ENCODE measurements at regions not wholly inside any gene's neighbourhood (a gene's known extent, or its start where the extent isn't known, plus 50 kb on each side); places are given as distances from the start of the nearest gene placed in this dataset.
"Not testable (repeated sequence)": the region's sequence is repeated elsewhere in the genome, so short reads cannot be mapped to it uniquely, and the experiment has no call there.

DNA sequence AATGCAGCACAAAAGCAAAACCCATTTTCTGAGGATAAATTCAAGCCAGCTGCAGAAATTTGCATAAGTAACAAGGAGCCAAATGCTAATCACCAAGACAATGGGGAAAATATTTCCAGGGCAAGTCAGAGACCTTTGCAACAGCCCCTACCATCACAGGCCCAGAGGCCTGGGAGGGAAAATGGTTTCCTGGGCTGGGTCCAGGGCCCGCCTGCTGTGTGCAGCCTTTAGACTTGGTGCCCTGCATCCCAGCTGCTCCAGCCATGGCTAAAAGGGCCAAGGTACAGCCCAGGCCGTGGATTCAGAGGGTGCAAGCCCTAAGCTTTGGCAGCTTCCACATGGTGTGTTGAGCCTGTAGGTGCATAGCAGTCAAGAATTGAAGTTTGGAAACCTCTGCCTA lies 309.5 kb upstream of the SGCG start:
- no peak for DNase-seq

DNA sequence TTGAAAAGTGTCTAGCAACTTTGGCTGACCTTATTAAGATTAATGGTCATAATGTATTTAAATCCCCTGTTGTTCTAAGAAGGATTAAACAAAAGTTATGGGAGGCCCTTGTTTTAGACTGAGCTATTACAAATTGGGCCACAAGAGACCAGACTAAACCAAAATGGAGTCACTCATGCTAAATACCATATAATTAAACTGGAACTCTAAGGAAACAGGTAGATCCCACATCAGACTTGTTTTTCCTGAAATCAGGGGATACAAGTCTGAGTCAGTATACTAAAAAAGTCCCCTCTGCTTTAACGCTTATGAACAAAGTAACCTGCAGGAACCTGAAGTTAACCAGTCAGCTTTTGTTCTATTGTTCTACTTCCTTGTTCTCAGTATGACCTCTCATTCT lies 305.9 kb upstream of the SGCG start:
- no peak for DNase-seq

DNA sequence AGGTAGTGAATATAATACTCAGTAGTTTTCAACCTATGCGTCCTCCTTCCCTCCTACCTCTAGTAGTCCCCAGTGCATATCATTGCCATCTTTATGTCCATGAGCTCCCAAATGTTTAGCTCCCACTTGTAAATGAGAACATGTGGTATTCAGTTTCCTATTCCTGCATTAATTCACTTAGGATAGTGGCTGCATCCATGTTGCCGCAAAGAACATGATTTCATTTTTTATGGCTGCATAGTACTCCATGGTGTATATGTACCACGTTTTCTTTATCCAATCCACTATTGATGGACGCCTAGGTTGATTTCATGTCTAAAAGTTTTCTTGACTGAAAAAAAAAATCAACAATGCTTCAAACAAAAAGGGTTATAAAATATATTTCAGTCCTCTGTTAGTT lies 303.4 kb upstream of the SGCG start:
- DNase-seq, result no peak

DNA sequence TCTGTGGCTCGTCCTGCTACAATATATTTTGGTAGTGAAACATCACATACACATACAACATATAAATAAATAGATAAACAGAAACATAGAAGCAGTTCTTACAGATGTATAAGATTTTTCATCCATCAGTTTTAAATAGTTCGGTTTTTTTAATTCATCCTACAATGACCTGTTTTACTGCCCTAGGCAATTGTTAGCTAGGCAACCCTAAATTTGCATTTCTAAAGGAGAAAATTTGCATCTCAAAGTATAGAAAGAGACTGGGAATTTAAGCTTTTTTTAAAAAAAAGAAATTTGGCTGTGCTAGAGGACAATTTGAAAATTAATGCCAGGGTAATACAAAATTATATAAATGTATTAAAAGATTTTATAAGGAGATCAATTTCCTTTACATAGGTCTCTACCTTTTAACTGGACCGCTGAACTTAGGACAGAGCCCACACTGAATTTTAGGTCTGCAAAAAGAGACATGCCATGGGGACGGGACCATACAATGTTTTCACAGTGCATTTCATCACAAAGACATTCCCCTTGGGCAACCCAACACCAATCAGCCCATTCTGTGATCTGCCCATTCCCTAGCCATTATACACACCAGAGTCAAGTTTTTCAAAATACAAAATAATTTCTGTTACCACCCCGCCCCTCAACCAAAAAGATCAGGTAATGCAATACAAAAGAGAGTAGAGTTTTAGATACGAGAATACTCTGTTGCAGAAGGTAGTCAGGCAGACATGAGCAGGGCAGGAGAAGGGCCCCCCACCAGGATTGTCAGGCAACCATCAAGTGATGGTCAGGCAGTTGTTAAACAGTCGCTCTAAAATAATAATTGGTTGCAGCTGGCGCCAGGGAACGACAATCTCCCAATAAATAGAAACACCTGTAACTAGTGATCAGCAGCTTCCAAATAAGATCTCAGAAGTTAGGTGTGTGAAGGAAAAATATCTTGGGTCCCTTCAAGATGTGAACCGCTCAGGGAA lies 299.7 kb upstream of the SGCG start:
- DNase-seq, result no peak

DNA sequence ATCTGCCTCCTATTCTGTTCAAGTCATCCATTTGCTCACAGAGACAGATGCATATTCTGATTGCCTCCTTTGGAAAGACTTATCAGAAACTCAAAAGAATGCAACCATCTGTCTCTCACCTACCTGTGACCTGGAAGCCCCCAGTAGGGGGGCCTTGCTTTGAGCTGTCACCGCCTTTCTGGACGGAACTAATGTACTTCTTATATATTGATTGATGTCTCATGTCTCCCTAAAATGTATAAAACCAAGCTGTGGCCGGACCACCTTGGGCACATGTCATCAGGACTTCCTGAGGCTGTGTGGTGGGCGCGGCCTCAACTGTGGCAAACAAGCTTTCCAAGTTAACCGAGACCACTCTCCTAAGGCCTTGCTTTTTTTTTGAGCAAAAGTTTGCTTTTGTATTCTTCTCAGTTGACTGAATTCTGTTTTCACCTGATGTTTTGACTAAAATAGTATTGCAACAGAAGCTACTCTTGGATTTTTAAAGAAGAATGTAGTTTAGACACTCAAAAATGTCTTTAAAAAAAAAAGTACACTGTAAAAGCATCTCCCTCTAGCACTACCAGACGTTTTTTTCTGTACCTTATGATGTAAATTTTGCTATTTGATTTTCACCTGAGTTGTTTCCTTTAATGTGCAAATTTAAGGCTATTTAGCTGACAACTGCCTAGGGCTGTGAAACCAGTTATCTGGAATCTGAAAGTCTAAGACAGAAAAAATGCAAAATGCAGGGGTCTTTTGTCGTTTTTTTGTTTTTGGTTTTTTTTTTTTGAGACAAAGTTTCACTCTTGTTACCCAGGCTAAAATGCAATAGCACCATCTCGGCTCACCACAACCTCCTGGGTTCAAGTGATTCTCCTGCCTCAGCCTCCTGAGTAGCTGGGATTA lies 298.8 kb upstream of the SGCG start:
- not testable (repeated sequence) for DNase-seq

DNA sequence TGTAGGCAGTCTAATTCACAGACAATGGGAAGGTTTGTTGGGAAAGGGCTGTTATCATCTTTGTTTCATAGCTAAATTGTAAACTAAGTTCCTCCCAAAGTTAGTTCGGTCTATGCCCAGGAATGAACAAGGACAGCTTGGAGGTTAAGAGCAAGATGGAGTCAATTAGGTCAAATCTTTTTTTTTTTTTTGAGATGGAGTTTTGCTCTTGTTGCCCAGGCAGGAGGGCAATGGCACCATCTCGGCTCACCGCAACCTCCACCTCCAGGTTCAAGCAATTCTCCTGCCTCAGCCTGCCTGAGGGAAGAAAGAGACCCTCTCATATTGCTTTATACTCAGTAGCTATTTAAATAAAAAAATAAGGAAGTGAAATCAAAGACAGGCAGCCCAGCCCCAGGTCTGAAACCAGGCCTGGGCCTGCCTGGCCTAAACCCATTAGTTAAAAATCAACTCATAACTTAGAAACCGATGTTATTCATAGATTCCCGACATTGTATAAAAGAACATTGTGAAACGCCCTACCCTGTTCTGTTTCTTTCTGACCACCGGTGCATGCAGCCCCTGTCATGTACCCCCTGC lies 297.4 kb upstream of the SGCG start:
- no peak for DNase-seq

DNA sequence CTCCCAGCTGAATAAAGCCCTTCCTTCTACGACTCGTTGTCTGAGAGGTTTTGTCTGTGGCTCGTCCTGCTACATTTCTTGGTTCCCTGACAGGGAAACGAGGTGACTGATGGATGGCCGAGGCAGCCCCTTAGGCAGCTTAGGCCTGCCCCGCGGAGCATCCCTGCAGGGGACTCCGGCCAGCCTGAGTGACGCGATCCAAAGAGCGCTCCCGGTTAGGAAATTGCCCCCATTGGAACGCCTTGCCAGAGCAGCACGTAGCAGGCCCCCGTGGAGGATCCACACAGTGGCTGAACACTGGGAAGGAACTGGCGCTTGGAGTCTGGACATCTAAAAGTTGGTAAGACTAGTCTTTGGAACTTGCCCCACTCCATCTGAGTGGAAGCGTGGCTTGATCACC lies 296.8 kb upstream of the SGCG start:
- no peak for DNase-seq

DNA sequence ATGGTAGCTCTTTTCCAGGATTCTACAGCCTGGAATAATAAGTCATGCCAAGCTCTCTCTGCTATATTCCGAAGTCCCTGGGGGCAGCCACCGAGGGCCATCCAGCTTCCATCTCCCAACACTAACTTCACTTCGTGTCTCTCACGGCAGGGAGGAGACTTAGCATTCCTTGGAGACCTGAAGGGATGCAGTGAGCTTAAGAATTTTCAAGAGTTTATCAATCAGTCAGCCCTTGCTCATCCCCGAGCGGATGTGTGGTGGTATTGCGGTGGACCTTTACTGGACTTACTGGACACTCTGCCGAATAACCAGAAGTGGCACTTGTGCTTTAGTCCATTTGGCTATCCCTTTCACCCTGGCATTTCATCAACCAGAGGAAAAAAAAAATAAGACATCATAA lies 294.7 kb upstream of the SGCG start:
- DNase-seq, result not testable (repeated sequence)

DNA sequence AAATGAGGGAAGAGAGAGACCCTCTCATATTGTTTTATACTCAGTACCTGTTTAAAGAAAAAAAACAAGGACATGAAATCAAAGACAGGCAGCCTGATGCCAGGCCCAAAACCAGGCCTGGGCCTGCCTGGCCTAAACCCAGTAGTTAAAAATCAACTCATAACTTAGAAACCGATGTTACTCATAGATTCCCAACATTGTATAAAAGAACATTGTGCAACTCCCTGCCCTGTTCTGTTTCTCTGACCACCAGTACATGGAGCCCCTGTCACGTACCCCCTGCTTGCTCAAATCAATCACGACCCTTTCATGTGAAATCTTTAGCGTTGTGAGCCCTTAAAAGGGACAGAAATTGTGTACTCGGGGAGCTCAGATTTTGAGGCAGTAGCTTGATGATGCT lies 291.4 kb upstream of the SGCG start:
- not testable (repeated sequence) for DNase-seq

DNA sequence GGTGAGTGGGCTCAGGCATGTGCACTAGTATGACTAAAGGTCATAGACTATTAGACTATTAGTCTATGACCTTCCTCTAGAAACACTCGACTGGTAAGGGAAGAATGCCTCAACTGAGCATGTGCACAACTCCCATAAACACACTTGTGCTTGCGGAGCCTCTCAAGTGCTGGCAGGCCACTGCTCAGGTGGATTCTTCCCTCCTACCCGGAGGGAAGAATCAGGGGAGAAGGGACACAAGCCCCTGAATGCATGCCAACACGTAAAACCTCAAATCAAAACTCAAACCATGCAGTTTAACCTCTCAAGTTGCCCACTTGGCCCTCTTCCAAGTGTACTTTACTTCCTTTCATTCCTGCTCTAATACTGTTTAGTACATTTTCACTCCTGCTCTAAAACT lies 287.6 kb upstream of the SGCG start:
- DNase-seq, result no peak

DNA sequence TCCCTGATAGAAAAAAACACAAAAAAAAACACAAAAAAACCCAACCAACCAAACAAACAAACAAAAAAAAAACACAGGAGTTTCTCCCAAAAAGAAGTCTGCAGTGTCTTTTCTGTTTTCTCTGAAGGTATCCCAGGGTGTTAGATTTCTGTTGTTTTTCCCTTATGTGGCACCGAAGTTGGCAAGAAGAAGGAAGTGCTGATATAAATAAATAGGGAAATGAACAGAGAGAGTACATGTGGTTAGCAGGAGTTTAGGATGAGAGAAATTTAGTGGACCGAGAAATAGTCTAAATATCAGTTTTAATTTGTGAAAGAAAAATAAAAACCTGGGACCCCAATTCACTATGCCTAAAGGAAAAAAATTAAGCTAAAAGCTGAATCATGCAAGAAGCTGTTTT lies 287.0 kb upstream of the SGCG start:
- no peak for DNase-seq

DNA sequence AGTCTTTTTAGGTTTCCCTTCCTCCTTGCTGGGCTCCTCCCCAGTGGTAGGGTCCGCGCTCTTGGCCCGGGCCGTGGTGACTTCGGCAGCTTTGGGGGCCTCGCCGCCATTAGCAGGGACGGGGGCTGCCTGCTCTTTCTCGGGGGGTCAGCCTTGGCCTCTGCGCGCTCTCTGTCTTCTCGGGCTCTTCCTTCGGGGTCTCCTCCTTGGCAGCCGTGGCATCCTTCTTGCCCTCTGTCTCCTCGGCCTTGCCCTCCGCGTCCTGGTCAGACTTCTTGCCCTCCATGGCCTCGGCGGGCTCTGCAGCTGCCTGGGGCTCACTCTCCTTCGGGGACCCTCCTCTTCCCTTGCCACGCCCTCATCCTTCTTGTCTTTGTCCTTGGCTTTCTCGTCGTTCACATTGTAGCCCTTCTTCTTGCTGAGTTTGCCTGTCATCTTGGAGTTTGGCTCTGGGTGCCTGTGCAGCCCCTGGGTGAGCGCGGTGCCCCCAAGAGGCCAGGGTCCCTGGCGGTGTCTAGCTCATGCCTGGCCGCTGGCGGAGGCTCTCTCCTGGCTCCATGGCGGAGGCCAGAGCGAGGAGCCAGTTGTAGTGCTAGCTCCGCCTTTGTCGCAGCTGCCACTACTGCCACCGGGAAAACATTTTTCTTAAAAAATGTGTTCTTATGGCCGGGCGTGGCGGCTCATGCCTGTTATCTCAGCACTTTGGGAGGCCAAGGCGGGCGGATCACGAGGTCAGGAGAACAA lies 283.0 kb upstream of the SGCG start:
- no peak for DNase-seq

DNA sequence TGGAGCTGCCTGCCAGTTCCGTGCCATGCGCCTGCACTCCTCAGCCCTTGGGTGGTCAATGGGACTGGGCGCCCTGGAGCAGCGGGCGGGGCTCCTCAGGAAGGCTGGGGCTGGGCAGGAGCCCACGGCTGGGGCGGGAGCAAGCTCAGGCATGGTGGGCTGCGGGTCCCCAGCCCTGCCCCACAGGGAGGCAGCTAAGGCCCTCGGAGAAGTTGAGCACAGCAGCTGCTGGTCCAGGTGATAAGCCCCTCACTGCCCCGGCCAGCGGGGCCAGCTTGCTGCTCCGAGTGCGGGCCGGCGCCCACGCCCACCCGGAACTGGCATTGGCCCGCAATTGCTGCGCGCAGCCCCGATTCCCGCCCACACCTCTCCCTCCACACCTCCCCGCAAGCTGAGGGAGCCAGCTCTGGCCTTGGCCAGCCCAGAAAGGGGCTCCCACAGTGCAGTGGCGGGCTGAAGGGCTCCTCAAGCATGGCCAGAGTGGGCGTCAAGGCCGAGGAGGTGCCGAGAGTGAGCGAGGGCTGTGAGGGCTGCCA lies 280.3 kb upstream of the SGCG start:
- DNase-seq, result not testable (repeated sequence)

DNA sequence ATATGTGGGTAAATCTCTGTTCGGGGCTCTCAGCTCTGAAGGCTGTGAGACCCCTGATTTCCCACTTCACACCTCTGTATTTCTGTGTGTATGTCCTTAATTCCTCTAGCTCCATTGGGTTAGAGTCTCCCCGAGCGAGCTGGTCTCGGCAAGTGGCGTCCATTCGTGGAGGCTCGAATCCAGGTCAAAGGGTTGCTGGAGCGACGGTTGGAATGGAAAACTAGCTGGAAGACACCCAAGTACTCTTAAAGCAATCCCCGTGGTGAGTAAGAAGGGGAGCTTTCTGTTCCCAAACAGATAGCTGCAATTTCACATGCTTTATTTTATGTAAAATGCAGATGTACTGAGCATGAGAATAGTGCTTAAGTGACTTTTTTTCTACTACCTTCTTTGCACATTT lies 277.5 kb upstream of the SGCG start:
- DNase-seq, result no peak

DNA sequence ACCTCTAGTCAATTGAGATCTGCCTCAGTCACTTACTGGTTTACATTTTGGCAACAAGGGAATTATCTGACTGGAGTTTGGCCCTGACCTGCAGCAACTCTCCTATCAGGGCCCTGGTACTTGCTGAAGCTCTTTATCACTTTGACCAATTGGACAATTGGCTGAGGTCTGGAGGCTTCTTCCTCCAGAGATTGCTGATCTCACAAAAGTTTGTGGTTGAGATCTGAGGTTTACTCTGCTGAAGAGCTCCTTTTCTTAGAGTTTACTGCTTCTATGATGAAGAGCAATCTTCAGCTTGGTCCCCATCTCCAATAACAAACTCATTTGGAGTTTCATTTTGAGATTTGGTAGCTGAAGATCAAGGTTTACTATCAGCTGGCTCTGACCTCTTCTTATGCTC lies 276.9 kb upstream of the SGCG start:
- no peak for DNase-seq

DNA sequence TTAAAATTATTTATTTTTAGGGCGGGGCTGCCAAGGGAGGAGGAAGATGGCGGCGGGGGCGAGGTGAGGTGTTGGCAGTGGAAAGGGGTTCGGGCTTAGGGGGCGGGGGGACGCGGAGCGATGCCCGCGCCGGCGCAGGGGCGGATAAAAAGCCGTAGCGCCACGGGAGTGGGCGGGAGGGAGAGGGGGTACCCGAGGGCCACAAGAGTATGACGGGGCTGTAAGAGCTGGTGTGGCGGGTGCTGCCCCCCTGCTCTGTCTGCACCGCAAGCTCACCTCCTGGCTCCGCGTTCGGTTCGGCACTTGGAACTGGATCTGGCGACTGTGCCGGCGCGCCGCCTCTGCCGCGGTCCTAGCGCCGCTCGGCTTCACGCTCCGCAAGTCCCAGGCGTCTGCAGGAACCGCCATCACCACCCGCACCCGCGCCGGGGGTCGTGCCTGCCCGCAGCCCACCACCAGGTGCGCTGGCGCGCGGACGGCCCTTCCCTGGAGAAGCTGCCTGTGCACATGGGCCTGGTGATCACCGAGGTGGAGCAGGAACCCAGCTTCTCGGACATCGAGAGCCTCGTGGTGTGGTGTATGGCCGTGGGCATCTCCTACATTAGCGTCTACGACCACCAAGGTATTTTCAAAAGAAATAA lies 265.2 kb upstream of the SGCG start:
- no peak for DNase-seq

DNA sequence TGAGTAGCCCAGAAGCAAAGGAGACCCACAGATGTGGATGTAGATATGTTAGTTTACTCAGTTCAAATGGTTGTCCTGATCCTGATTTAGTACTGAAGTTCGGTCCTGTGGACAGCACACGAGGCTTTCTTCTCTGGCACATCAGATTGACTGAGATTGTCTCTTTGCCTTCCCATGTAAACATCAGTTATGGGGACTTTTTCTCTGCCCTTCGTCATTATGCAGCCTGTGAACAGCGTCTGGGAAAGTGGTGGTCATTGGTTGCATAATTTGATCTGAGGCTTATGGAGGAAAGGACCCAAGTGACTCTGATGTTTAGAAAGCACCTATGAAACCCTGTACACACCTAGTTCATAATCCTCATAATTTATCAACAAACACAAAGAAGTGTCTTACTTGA lies 264.5 kb upstream of the SGCG start:
- not testable (repeated sequence) for DNase-seq

DNA sequence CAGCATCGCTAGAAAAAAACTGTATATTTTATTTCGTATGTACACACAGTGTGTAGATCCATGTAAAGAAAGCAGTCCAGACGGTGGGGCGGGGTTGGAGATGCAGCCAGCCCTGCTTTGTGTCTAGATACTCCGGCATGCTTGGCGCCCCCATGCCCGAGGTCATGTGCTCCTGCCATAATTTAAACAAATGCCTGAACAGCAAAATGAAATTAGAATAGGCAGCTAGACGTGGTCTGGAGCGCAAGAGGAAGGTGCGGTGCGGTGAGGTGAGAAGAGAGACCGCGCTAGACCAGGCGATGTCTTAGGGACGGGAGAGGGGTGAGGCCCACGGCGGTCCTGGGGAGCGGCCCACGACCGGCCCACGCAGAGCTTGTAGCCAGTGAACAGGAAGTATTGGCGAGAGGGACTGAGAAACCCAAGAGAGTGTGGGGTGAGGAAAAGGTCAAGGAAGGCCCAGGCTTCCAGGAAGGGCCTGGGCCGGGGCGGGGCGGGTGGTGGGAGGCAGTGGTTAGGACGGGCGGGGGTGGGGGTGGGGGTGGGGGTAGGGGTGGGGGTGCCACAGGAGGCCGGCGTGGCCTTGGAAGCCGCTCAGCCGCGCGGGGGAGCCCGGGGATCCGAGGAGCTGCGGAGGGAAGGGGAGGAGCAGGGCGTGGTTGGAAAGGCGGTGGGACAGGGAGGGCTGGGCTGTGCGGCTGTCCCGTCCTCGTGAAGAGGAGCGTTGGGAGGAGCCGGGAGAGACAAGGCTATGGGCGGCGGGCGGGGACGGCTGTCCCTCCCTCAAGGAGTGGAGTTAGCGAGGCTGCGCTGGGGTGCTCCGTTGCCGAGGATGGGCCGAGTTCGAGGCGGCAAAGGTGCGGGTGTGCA lies 254.7 kb upstream of the SGCG start:
- no peak for DNase-seq

DNA sequence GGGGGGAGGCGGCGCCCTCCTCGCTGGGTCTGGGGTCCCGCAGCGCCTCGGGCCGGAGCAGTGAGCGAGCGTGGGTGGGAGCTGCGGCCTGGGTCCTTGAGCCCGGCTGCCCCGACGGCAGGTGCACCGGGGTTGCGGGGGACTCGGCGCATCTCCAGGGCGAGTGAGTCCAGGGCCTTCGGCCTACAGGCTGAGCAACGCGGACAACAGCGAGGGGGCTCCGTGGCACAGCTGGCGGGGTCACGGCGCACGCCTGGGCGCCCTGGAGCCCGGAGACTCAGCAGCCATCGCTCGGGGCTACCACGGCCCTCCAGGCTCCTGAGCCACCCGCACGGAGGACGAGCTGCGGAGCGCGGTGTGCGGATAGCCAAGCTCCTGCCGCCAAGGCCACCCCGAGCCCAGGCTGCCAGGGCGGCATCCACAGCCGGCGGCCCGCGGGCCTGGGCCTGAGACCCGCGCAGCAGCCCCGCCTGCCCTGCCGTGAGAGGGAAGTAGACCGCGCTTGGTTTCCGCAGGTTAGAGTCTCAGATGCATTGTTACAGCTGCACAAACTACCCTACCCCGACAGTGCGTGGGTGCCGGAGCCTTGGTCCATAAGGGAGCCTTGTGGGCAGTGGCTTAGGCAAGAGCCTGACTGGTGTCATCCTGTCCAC lies 253.9 kb upstream of the SGCG start:
- no peak for DNase-seq

DNA sequence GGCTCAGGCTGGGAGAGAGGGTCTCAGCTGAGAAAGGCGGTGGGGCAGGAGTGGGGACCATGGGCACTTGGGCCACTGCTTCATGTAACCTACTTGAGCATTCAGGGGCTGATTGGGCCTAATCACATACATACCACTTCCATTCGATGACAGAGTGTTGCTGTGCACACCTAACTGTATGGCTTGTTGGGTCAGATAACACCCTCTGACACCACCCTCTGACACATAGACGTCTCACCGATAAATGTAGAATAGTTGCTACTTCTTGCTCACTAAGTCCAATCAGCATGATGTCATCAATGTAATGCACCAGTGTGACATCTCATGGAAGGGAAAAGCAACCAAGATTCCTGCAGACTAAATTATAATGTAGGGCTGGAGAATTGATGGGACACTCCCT lies 252.9 kb upstream of the SGCG start:
- DNase-seq, result not testable (repeated sequence)
